Psoas muscle (tissue), 7 donors: ENCODE measurements at regions not wholly inside any gene's neighbourhood (a gene's known extent, or its start where the extent isn't known, plus 50 kb on each side); places are given as distances from the start of the nearest gene placed in this dataset.

Experiments
- ATAC-seq, 4 donors: fragments of 200-7000 bp; cut with Tn5 transposase; one replicate each; pipeline ENCODE4 v1.9.1; 2020; ENCODE audit warnings: moderate library complexity in 3 of 4, mild to moderate bottlenecking in 2 of 4
- DNase-seq, 2 donors: peaks; one replicate each; pipeline ENCODE4 v3.0.0-alpha.2; 2020
- H3K27ac ChIP-seq: fragments of 200-600 bp; one replicate; pipeline ENCODE4 v1.8.0; 2022
- H3K27me3 ChIP-seq, 3 donors: fragments of 200-600 bp in 1 of 3; one replicate each; pipeline versions ENCODE4 v1.6.1 to v1.8.0; 2013 to 2022; ENCODE audit warnings: low read length in 2 of 3, mild to moderate bottlenecking in 2 of 3, moderate library complexity in 1 of 3; ENCODE audit not compliant: insufficient read depth in 3 of 3
- H3K36me3 ChIP-seq, 2 donors: fragments of 200-600 bp in 1 of 2; one replicate each; pipeline versions ENCODE4 v1.6.1 to v1.8.0; 2013 to 2022; ENCODE audit warnings: low read depth in 1 of 2, mild to moderate bottlenecking in 1 of 2, moderate library complexity in 1 of 2; ENCODE audit not compliant: insufficient read depth in 1 of 2
- H3K4me1 ChIP-seq: fragments of 200-600 bp; one replicate; pipeline ENCODE4 v1.8.0; 2022
- H3K4me3 ChIP-seq: fragments of 200-600 bp; one replicate; pipeline ENCODE4 v1.8.0; 2022; ENCODE audit warnings: mild to moderate bottlenecking
- H3K9me3 ChIP-seq: fragments of 200-600 bp; one replicate; pipeline ENCODE4 v1.8.0; 2022
- WGBS, 3 donors: extraction: QIAGEN DNeasy Blood & Tissue Kit; methylation state at CpG; one replicate each; pipeline versions ENCODE4 v1.1.6 to v1.1.7; 2013; 5-methylcytosine and 5-hydroxymethylcytosine counted together
- intact Hi-C, 2 donors: fragments of 100-400 bp; cut with DNase I; formaldehyde crosslinking; loops; one replicate each; pipeline versions ENCODE4 v1.11.0 to v1.14.2; 2022
- TF ChIP-seq, protein P1 (sequence below): fragments of 200-600 bp; IDR thresholded peaks from one replicate; pipeline ENCODE4 v1.8.0; 2022; ENCODE audit warnings: antibody characterized with exemption
- donor health status: healthy with polysubstance abuse.
- donor health status: DM: no; HTN: no; CAD: no; lungs with moderate emphysema.
- donor health status: Bipolar disorder and iron deficiency.
- donor health status: healthy.
- donor health status: DM: yes; HTN: yes; CAD: no.
- donor health status: DM: no; HTN: no; CAD: no.
- donor health status: DM: yes; HTN: yes; CAD: no.

- H3K36me3 ChIP-seq = no peaks in the 10 kb centered on the region
- TF ChIP-seq, protein P1, sequence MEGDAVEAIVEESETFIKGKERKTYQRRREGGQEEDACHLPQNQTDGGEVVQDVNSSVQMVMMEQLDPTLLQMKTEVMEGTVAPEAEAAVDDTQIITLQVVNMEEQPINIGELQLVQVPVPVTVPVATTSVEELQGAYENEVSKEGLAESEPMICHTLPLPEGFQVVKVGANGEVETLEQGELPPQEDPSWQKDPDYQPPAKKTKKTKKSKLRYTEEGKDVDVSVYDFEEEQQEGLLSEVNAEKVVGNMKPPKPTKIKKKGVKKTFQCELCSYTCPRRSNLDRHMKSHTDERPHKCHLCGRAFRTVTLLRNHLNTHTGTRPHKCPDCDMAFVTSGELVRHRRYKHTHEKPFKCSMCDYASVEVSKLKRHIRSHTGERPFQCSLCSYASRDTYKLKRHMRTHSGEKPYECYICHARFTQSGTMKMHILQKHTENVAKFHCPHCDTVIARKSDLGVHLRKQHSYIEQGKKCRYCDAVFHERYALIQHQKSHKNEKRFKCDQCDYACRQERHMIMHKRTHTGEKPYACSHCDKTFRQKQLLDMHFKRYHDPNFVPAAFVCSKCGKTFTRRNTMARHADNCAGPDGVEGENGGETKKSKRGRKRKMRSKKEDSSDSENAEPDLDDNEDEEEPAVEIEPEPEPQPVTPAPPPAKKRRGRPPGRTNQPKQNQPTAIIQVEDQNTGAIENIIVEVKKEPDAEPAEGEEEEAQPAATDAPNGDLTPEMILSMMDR = no peak
- H3K9me3 ChIP-seq = no peaks in the 10 kb centered on the region
- 53 to 54% (median 54%) methylated on average over 6 of the region's 6 CpGs for WGBS, 3 donors
- no peak for ATAC-seq
- intact Hi-C loops = no loop called here
- H3K27me3 ChIP-seq = no peaks in the 10 kb centered on the region
- H3K27ac ChIP-seq = no peak overlapping the region
- no peak for DNase-seq
- no peaks in the 10 kb centered on the region for H3K4me1 ChIP-seq
- H3K4me3 ChIP-seq = no peak overlapping the region
Measured at GRCh38 chr15:47213883-47214282, 503.4 kb upstream of the SEMA6D start.

- H3K27ac ChIP-seq = no peak overlapping the region
- ATAC-seq = no peak
- 39 to 47% (median 39%) methylated on average over 1 of the region's 1 CpG for WGBS, 3 donors
- H3K36me3 ChIP-seq = no peaks in the 10 kb centered on the region
- intact Hi-C loops = no loop called here
- H3K4me1 ChIP-seq = no peaks in the 10 kb centered on the region
- H3K27me3 ChIP-seq = no peaks in the 10 kb centered on the region
- DNase-seq = no peak
- H3K4me3 ChIP-seq = no peak overlapping the region
- no peaks in the 10 kb centered on the region for H3K9me3 ChIP-seq
- TF ChIP-seq, protein P1 = no peak
Measured at GRCh38 chr15:47218295-47218694, 499.0 kb upstream of the SEMA6D start.

GRCh38 chr15:47244361-47244760 is 472.9 kb upstream of the SEMA6D start:
- H3K27ac ChIP-seq = no peak overlapping the region
- peaks cover 0 to 2% (median 0%) of the 10 kb centered on the region in 3 donors for H3K27me3 ChIP-seq
- intact Hi-C loops = no loop called here
- no peak overlapping the region for H3K4me3 ChIP-seq
- no peak for DNase-seq
- TF ChIP-seq, protein P1 = no peak
- H3K9me3 ChIP-seq = no peaks in the 10 kb centered on the region
- no peaks in the 10 kb centered on the region for H3K4me1 ChIP-seq
- ATAC-seq = no peak
- no peaks in the 10 kb centered on the region for H3K36me3 ChIP-seq
- WGBS, 3 donors = 67 to 86% (median 81%) methylated on average over 1 of the region's 1 CpG

GRCh38 chr15:47246317-47246716 is 471.0 kb upstream of the SEMA6D start:
- H3K27me3 ChIP-seq = no peaks in the 10 kb centered on the region
- TF ChIP-seq, protein P1 = no peak
- DNase-seq = no peak
- no peaks in the 10 kb centered on the region for H3K4me1 ChIP-seq
- H3K9me3 ChIP-seq = no peaks in the 10 kb centered on the region
- H3K36me3 ChIP-seq = no peaks in the 10 kb centered on the region
- no peak overlapping the region for H3K4me3 ChIP-seq
- WGBS, 3 donors = 77 to 90% (median 88%) methylated on average over 5 of the region's 5 CpGs
- no peak overlapping the region for H3K27ac ChIP-seq
- intact Hi-C loops = no loop called here
- no peak for ATAC-seq

- no peak for DNase-seq
- ATAC-seq = no peak
- H3K36me3 ChIP-seq = no peaks in the 10 kb centered on the region
- no peaks in the 10 kb centered on the region for H3K4me1 ChIP-seq
- WGBS, 3 donors = 76 to 82% (median 78%) methylated on average over 3 of the region's 3 CpGs
- no peaks in the 10 kb centered on the region for H3K27me3 ChIP-seq
- TF ChIP-seq, protein P1 = no peak
- H3K9me3 ChIP-seq = peaks cover 3% of the 10 kb centered on the region
- no peak overlapping the region for H3K4me3 ChIP-seq
- intact Hi-C loops = no loop called here
- H3K27ac ChIP-seq = no peak overlapping the region
Measured at GRCh38 chr15:47258521-47258920, 458.8 kb upstream of the SEMA6D start.
